ENCODE measurements at regions not wholly inside any gene's neighbourhood (a gene's known extent, or its start where the extent isn't known, plus 50 kb on each side); places are given as distances from the start of the nearest gene placed in this dataset.
"Not testable (repeated sequence)": the region's sequence is repeated elsewhere in the genome, so short reads cannot be mapped to it uniquely, and the experiment has no call there.

DNA sequence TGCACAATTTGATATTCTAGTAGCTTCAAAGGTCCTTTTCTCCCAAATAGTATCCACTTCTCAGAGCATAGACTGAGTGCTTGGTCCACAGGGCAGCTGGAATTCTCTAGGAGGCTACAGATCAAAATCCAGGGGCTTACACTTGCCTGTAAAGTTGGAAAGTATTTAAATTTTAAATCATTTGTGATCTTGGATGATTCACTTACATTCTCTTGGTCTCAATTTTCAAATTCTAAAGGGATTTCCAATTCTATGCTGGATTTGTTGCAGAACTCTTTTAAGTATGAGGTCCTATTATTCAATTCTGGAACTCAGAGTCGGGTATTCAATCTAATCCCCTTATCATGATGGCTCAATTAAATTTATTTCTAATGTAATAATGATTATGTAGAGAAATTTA is 492.3 kb downstream of the NYAP2 start:
- no peak for DNase-seq

DNA sequence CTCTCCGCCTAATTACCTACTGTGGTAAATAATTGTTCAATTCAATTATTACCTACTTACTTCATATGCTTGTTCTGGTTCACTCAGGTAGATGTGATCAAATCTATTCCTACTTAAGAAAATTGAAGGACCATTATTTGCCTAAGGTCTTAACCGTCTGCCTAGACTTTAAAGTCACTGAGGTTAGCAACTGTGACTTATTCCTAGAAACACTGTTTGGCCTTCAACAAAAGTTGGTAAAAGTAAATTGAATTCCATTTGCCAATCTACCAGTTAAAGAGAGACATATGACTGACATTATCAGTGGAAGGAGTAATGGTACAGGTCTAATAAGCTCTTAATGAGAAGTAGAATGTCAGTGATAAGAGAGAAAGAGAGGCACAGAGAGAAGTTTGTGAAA is 491.5 kb downstream of the NYAP2 start:
- no peak for DNase-seq

DNA sequence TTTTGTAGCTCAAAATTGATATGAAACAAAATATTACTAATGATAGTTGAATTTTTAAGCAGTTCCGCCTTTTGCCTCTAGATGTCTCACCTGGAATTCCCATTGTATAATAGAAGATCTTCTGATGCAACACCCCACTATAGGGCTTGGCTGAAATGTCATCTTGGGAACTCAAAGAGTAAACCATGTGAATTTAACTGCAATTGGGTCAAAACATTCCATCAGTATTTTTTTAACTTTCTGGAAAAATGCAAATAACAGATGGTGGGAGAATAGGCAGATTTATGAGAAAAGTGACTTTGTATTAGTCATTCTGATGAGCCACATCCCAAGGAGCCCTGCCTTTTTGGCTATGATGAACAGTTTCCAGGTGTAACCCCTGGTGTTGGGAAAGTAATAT is 489.9 kb downstream of the NYAP2 start:
- no peak for DNase-seq

DNA sequence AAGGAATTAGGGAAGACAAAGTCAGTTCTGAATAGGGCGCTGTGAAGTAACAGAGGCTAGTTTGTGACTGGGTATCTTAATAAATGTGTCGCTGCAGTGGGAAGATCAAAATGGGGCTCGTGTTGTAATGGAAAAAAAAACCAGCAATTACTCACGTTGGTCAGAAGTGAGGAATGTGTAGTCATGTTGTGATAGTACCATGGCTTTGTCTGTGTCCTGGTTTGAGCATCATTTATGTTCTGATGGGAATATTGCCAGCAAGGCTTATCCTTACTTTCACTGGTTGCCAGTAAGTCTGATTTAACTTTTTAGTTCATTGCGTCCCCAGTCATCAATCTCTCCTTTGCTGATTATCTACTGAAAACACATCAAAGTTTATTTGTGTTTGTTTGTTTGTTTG is 467.6 kb downstream of the NYAP2 start:
- DNase-seq, result no peak

- no peak for DNase-seq
Measured at GRCh38 chr2:225865468-225865867, 466.0 kb downstream of the NYAP2 start.

- DNase-seq, result no peak
Measured at GRCh38 chr2:225864394-225864793, 464.9 kb downstream of the NYAP2 start.

DNA sequence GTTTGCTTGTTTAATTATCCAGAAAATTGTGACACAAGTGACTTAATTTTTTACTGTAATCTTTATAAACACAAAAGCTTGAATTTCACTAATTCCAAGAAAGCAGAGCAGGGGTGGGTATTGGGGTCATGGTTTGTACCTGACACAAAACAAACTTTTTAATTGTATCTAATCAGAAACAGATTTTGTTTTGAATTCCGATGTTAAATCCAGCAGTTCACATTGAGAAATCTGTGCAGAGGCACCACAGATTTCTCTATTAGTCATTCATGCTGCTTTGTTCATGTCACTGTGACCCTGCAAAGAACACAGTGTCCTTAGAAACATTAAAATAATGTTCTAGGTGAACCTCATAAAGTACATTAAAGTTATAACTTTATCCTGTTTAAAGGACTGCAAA is 443.4 kb downstream of the NYAP2 start:
- DNase-seq, result no peak

DNA sequence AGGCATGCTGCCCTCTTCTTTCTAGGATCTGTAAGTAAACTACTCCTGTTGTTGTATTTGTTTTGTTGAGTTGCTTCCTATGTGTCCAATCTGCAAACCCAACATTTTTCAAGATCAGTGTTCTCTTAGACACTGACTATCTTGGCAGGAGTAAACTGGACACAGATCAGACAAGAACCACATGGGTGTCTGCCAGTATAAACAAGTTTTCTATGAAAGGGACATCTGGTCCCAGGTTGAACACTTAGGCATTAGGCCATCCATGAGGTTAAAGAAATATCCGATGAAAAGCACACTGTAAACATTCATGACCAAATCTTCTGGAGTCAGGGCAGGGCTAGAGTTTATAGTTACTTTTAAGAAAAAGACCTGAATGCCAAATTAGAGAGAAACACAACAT is 441.8 kb downstream of the NYAP2 start:
- DNase-seq, result no peak

DNA sequence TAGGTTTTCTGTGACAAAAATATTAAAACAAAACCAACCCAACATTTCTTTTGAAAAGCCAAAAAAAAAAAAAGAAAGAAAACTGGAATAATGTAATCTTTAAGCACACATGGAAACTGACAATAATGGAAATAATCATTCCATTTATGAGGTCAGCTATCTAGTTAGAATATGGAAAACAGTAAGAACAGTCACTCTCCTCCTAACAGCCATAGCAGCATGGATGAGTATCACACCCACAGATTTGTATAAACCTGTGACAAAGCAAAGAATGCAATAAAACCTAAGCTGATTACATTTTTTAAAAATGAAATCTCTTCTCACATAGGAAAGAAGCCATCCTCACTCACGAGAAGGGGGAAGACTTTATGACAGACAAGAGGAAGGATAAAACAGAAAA is 437.8 kb downstream of the NYAP2 start:
- no peak for DNase-seq

GRCh38 chr2:225824748-225825449 is 425.4 kb downstream of the NYAP2 start:
- no peak for DNase-seq

DNA sequence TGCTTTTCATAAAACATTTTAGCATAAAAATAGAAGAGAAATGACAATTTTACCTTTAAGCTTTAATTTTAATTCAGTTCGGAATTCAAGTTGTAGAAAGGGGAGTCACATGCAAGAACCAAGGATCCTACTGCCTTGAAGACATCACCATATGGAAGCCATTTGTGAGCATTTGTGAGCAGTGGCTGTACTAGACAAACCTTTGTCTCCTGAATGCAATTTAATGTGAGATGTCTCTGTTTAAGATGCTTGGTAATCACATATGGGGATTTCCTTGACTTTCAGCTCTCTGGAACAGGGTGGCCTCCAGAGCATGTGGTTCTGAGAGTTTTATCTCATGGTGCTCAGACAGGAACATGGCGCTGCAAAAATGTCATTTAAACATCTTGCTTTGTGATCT is 421.8 kb downstream of the NYAP2 start:
- no peak for DNase-seq

DNA sequence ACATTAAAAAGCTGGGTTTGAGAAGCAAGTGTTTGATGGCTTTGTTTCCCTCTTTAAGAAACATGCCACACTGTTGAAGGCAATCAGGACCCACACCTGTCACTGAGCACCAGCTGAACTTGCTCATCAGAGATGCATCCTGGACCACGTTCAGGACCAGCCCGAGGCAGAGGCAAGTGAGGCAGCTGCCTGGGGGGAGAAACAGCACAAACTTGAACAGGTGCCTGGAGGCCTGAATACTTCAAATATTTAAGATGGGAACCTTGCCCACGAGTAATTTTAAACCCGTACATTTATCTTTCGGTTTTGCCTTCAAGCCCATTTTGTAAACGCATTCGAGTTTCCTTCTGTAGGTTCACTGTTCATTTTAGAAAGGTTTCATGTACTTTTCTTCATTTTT is 421.3 kb downstream of the NYAP2 start:
- no peak for DNase-seq

- DNase-seq, result no peak
Measured at GRCh38 chr2:225814554-225814953, 415.0 kb downstream of the NYAP2 start.

DNA sequence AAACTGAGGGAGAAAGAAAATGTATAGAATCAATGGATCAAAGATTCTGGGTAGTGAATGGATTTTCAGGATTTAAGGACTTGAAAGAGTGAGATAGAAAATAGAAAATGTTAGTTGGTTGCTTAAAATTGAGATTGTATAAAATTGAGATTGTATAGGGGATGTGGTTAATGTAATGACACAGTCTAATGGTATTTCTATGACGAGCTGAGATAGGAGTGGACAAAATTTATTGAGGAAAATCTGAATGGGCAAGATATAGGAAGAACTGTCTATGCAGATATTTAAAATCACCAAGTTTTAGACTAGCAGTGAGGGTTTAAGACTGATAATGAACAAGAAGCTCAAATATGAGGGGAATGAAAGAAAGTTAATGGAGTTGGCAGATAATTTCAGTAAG is 406.6 kb downstream of the NYAP2 start:
- no peak for DNase-seq

GRCh38 chr2:225802076-225802475 is 402.6 kb downstream of the NYAP2 start:
- DNase-seq, result not testable (repeated sequence)

GRCh38 chr2:225797394-225797793 is 397.9 kb downstream of the NYAP2 start:
- DNase-seq, result no peak

- no peak for DNase-seq
Measured at GRCh38 chr2:225794652-225795400, 395.3 kb downstream of the NYAP2 start.

GRCh38 chr2:225793736-225794550 is 394.4 kb downstream of the NYAP2 start:
- DNase-seq, result no peak

DNA sequence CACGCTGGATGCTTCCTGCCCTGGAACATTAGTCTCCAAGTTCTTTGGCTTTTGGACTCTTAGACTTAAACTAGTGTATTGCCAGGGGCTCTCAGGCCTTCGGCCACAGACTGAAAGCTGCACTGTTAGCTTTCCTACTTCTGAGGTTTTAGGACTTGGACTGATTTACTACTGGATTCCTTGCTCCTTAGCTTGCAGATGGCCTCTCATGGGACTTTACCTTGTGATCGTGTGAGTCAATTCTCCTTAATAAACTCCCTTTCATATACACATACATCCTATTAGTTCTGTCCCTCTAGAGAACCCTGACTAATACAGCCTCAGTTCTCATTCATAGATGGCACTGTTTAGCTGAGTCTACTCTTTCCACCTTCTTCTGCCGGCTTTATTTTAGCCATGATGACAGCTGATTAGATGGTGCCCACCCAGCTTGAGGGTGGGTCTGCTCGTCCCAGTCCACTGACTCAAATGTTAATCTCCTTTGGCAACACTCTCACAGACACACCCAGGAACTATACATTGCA is 389.1 kb downstream of the NYAP2 start:
- DNase-seq, result no peak

GRCh38 chr2:225787497-225787896 is 388.0 kb downstream of the NYAP2 start:
- DNase-seq, result no peak

DNA sequence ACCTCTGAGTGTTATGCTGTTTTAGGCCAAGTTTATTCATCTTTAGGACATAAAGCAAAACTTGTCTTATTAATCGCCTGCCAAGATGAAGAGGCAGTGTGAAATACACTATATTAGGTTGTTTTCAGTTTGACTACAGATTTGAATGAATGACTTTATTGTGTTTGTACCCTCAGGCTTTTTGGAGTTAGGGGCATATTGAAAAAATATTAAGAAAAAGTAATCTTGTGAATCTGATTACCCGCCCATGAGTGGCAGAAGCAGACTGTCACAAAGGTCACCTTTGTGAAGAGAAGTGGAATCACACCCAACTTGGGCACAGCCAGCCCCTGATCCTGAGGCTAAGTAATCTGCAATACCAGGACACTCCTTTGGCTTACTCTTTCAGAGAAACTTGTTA is 382.5 kb downstream of the NYAP2 start:
- DNase-seq, result no peak

GRCh38 chr2:225781145-225781544 is 381.6 kb downstream of the NYAP2 start:
- no peak for DNase-seq

GRCh38 chr2:225779829-225780228 is 380.3 kb downstream of the NYAP2 start:
- no peak for DNase-seq

DNA sequence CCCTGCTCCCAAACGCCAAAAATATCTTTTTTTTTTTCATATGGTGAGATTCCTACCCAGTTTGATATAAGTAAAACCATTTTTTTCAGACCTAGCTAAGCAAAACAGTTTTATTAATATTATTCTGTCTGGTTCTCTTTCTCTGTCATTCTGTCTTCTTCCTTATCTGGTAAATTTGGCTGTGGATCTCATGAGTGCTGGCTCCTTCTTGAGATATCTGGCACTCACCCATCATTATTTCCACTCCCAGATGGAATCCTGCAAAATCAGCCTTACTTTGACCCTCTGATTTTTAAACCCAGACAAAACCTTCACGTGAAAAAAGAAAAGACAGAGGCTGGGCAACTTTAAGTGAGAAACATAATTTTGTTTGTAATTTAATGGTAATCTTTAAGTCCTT is 373.6 kb downstream of the NYAP2 start:
- no peak for DNase-seq
